ENCODE measurements at regions not wholly inside any gene's neighbourhood (a gene's known extent, or its start where the extent isn't known, plus 50 kb on each side); places are given as distances from the start of the nearest gene placed in this dataset.
"Not testable (repeated sequence)": the region's sequence is repeated elsewhere in the genome, so short reads cannot be mapped to it uniquely, and the experiment has no call there.

DNA sequence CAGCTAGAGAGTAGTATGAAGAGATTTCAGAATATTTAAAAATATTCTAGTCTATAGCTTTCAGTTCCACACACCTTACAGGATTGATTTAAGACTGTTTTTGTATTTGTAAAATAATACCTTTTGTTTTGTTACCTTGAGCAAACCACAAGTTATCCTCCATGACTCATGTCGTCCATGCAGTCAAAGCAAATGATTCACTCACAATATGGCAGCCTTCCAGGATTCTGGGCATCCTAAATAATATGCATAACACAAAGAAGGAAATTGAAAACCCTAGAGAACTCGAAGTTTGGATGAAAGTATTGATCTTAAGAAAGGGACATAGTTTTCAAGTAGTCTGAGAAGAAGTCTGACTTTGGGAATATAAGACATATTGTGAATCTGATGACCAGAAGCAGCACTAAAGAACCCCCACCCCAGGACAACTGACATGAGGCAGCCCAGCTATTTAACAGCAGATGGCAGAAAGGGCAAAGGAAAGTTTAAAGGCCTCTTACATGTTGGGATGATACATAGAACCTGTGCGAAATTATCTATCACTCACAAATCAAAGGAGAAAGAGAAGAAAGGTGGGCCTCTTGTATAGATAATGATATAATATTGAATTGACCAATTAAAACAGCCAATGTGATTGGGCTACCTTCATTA lies 857.9 kb downstream of the BRINP3 start:
- no peak for DNase-seq

DNA sequence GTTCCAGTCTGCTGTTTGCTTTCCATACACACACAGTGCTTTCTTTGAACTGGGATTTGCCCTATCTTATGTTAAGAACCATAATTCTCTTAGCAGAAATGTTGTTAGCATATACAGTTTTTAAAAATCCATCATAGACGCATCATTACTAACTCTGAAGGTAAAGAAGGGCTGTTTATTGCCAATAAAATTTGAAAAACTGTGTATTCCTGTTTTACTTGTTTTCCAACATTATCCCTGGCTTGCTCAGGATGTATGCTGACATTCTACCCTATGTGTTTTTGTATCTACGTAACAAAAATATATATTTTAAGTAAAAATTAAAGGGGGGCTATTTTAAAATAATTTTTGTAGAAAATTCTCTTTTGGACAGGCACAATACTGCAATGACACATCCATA lies 857.2 kb downstream of the BRINP3 start:
- DNase-seq = no peak

DNA sequence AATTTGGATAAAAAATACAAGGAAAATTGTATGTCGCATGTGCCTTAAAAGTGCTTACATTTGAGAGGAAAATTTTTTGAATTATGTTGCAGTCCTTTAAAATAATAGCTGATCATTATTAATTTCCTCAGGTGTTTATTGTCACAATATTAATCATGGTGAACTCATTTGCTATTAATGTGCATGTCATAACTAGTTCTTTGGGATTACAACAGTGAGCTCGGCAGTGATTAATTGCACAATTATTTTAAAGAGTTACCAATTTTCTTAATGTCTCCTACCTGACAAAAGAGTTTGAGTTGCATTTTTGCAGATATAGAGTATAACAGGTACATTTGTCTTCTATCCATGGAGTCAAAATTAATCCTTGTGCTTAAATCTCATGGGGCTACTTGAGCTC lies 854.3 kb downstream of the BRINP3 start:
- no peak for DNase-seq

DNA sequence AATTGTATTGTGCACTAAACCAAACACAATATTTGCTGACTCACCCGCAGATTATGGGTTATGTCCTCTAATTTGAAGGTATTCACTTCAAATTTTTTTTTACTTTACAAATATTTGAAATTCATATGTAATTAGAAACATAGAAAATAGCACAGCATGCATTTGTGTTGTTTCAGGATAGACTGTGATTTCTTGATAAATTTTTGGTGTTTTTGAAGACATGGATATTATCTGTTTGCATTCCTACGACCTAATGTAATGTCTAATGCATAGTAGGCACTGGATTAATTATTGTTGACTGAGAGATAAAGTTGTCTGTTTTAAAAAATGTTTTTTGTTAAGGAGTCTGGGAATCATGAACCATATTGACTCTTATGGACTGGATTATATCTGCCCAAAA lies 850.2 kb downstream of the BRINP3 start:
- DNase-seq = no peak

DNA sequence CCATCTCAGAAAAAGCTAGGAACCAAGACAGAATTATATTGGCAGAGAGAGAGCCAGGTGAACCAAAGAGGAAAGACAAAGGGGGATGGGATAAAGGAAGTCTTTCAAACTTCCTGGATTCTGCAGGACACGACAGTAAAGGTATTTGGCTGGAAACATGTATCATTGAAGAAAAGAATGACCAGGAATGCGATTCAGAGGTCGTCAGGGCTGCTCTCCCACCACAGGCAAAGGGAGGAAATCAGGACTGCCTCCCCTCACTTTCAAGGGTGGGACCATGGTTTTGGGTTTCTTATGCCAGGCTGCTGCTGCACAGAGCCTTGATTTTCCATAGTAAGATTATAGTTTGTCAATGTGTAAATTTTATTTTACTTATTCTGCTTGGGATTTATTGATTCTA lies 848.8 kb downstream of the BRINP3 start:
- no peak for DNase-seq

DNA sequence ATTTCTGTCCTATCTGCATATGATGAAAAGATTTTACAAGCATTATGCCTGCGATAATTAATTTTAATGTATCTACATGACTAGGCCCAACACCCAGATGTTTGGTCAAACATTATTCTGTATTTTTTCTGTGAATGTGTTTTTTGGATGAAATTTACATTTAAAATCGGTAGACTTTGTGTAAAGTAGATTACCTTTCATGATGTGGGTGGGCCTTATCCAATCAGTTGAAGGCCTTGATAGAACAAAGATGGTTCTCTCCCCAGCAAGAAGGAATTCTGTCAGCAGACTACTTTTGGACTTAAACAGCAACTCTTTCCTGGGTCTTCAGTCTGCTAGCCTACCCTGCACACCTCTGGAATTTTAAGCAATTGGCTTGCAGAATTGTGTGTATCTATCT lies 844.0 kb downstream of the BRINP3 start:
- DNase-seq = no peak

DNA sequence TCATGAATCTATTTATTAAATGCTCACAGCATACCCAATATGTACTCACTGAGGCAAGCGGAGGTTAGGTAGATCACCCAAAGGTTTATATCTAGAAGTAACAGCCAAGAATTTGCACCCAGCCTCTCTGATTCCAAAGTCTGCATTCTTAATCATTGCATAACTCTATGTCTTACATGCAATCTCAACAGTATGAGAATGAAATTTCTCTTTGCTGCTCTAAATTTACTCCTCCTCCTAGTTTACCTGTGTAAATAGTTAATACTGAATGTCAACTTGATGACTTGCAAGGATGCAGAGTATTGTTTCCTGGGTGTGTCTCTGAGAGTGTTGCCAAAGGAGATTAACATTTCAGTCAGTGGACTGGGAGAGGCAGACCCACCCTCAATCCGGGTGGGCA lies 840.6 kb downstream of the BRINP3 start:
- no peak for DNase-seq

DNA sequence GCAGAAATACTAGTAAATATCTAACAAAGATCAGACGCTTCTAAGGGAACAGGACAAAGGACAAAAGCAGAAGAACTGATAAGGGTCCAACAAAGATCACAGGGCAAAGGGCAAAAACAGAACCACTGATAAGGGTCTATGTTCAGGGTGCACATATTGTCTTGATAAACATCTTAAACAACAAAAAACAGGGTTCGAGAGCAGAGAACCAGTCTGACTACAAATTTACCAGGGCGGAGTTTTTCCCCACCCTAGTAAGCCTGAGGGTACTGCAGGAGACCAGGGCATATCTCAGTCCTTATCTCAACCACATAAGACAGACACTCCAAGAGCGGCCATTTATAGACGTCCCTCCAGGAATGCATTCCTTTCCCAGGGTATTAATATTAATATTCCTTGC lies 833.5 kb downstream of the BRINP3 start:
- DNase-seq = not testable (repeated sequence)

DNA sequence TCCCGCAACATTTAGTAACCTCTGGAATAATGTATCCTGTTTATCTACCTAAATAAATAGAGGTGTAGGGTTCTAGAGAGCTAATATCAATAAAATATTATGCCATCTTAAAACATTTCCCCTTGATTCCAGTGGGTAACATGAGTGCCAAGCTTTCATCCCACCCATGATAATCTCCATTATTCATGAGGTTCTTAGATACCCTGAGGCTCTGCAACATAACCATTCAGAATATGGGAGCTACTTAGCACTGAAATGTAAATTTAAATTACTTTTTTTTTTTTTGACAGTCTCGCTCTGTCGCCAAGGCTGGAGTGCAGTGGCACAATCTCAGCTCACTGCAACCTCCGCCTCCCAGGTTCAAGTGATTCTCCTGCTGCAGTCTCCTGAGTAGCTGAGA lies 832.7 kb downstream of the BRINP3 start:
- DNase-seq = no peak

DNA sequence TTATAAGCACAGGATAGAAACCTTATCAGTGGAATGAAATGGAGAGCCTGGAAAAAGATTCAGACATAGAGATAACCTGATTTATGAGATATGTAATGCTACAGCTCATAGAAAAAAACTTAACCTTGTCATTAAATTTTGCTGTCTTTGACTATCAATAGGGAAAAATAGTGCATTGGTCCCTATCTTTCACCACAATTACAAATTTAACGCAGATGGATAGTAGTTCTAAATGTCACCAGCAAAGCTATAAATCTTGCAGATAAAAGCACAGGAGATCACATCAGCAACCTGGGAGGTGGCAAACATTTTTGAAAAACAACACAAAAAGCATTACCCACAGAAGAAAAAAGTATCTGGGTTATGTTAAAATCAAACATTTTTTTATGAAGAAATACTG lies 831.6 kb downstream of the BRINP3 start:
- DNase-seq = no peak

DNA sequence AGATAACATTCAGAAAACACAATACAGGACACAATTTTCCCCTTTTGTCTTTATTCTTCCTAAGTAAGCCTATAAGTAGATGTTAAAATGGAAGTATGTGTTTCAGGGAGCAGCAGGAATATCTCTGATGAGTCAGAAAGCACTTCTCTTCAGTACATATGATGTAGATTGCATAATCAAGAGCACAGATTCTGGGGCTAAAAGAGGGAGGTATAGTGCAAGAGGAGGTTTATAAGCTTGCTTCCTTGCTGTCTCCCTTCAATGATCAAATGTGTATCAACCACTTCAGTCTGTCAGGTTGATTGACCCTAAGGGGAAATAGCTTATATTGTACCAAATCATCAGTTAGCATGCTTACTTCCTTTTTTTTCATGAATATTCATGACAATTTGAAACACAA lies 822.8 kb downstream of the BRINP3 start:
- no peak for DNase-seq

DNA sequence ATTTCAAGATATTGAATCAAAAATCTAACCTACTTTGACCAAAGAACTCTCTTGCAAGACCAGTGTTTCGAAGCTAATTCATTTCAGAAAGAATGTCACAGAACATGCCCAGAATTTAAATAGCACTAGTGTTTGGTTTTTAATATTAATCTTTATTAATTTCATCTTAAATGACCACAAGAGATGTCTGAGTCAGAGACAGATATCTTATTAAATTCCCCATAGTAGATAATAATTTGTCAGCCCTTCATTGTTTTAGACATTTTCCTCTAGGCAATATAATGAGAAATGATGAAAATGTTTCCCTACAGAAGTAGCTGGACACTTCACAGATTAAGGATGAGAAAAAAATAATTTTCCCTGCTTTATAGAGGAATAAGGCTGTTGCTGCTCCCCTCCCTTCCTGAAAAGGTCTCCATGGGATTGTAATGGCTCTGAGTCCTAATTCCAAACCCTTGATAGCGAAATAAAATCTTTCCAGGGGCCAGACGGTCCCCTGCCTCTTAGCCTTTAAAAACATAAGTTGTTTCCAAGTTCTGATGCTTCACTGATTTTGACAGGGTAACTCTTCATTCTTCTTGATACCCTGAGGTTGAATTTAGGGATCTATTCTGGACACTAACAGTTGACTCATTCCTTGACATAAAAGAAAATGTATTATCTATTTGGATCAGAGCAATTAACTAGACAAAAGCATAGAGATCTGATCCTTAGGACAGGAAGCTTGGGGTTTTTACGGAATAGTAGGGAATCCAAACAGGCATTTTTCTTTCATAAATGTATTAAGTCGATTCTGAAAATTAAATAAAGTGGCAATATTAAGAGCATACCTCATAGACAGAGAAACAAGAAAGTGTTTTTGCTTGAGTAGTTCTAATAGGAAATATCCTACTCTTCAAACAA lies 820.8 kb downstream of the BRINP3 start:
- no peak for DNase-seq

DNA sequence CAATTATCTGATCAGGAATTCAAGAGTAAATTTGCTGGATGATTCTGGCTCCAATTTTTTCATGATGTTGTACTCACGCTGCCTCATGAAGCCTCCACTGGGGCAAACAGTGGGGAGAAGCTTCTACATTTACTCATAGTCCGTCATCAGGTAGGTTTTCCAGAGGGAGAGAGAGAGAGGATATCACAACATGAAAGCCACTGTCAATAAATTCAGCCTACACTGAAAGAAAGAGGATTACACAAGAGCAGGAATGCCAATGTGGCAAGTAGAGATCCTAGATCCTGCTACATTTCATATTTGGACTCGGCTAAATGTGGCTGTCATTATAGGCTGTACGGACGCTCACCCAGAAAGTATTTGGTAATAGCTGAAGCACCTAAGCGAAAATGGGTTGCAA lies 819.9 kb downstream of the BRINP3 start:
- DNase-seq = no peak

DNA sequence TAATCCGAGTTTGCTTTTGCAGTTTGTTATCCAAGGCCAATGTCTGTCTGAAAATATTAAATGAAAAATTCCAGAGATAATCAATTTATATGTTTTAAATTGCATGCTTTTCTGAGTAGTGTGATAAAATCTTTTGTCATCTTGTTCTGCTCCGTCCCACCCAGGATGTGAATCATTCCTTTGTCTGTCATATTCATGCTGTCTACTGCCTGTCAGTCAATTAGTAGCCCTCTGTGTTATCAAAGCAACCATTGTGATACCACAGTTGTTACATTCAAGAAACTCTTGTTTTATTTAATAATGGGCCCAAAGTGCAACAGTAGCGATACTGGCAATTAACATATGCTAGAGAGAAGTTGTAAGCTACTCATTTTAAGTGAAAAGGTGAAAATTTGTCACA lies 819.3 kb downstream of the BRINP3 start:
- DNase-seq = no peak

DNA sequence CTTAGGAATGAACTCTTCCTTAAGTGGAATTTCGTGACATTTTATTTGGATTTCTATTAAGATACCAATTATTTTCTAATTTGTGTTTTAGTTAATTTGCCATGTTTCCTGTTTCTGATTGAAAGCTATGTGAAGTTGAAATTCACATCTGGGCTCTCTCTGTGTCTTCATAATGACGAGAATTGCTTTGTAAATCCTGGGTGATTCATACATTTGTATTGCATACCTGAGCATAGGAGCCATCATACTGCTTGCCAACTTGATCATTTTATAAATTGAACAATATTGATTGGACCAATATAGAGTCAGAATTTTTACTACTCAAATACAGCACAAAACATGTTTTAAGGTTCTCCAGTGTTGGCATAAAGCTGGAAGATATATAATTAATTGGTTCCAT lies 817.9 kb downstream of the BRINP3 start:
- DNase-seq = no peak

DNA sequence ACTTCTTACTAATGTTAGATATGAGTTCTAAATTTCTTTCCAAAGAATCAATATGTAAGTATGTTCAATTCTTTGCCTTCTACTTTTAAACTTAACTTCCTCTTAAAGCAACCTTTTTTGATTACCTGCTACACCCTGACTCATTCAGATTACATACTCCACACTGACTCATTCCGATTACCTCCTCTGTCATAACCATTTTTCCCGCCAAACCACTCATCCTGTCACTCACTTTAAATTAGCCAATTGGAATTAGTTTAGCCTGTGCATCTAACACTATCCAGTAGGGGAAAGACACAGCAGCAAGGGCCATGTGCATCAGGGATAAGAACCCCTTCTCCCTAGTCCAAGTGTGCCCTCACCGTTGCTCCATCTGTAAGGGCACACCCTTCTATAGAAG lies 815.5 kb downstream of the BRINP3 start:
- no peak for DNase-seq

DNA sequence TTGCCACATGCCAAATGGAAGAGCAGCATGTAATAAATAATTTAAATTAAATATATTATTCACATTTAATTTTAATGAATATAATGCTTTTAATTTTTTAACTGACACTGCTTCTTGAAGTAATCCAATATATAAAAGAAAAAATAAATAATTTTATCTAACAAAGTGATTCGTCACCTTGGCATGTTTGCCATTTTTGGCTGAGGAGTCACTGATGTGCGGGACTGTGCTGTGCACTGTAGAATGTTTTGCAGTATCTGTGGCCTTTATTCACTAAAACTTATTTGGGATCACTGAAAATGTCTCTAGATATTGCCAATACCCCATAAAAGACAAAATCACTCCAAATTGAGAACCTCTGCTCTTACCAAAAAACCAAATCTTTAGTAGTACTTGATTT lies 807.8 kb downstream of the BRINP3 start:
- DNase-seq = no peak

DNA sequence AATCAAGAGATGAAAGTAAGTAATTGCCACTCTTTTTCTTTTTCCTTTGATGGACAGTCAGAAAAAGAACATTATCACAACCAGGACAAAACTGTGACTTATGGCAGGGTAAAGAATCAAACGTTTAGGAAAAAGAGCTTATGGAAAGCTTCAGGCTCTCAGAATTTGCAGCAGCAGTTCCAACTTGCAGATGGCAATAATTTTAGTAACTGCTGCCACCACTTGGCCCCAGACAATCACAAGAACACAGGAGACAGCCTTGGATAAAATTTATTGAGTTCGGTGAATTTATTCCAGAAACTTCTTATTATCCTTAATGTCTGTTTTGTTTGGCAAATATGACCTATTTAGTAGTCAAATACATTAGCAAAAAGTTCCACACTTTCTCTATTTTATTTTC lies 804.4 kb downstream of the BRINP3 start:
- DNase-seq = no peak

DNA sequence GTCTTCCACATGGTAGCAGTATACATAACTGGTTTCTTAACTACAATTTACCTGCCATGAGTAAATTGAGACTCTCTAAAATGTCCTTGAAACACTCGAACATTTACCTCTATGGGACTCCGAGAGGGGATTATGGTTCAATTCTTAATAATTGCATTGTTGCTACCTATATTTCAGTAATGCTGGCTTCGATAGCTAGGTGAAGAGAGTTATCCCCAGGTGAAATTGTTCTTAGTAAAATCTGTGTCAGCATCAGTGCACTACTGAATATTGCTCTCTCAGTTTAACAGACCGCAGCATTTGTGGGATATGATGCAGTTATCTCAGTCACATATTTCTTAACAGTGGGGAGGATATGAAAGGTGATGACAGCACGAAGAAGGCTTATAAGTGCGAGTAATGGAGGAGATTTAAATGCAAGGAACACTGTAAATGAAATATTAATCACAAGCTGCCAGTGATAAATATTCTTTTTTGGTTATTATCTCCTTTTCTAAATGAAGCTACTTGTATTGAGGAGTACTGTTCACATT lies 801.9 kb downstream of the BRINP3 start:
- DNase-seq = no peak

DNA sequence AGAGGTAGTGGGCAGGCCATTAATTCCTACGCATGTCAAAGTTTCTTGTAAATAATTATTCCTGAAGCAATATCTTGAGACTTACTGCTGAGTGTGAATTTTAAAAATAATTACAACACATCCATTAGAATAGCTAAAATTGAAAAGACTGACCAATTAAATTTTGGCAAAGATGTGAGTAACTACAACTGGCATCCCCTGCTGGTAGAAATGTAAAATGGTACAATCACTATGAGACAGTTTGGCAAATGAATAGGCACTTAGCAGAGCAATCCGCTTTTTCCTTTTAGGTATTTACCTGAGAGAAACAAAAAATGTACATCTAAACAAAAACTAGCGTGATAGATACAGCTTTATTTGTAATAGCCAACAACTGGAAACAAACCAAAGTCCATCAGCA lies 798.9 kb downstream of the BRINP3 start:
- DNase-seq = no peak

DNA sequence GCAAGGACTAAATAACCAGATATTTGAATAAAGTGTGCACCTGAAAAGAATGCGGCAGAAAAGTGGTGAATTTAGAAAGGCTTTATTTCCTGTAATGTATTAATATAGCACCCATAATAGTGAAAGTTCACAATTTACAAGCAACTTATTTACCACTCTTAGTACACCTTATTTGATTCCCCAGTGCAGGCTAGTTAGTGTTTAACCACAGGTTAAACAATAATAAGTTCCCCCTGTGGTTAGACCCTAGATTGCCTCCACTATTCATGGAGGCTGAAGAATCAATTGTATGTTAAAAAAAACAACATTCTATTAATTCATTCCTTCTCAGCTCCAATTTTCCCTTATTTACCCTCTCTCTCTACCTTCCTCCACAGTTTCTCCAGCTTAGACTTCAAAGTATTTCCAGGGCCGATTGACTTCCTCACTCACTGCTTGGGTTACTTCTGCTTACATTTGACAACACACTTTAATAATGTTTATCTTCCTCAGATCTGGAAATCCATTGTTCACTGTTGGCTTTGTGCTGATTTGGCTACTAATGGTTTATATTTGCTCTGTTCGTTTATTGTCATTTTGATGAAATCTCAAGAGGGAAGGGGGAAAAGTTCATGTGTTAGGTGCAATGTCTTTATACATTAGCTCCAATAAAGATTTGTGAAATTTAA lies 796.3 kb downstream of the BRINP3 start:
- no peak for DNase-seq

DNA sequence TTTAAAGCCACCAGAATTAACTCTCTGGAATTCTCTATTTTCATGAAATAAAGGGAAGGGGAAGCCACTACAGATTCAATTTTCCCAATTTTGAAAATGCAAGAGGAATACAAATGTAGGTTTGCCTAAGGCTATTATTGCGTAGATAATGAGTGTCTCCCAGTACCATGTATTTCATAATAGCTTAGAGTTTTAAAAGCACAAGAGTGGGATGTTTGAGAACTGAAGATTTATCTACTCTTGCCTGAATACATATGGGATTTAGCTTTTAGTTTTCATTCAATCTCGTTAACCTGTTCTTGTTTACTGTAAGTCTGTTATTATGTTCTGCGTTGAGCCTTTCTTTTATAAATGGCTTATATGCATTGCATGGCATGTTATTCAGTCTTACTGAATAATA lies 795.1 kb downstream of the BRINP3 start:
- DNase-seq = no peak

DNA sequence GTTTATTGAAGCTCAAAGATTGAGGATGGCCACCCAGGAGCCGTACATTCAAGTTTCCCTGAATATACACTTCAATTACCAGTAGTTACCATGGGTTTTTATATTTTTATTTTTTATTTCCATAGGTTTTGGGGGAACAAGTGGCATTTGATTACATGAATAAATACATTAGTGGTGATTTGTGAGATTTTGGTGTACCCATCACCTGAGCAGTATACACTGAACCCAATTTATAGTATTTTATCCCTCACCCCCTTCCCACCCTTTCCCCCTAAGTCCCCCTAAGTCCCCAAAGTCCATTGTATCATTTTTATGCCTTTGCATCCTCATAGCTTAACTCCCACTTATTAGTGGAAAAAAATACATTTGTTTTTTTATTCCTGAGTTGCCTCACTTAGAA lies 791.4 kb downstream of the BRINP3 start:
- no peak for DNase-seq

DNA sequence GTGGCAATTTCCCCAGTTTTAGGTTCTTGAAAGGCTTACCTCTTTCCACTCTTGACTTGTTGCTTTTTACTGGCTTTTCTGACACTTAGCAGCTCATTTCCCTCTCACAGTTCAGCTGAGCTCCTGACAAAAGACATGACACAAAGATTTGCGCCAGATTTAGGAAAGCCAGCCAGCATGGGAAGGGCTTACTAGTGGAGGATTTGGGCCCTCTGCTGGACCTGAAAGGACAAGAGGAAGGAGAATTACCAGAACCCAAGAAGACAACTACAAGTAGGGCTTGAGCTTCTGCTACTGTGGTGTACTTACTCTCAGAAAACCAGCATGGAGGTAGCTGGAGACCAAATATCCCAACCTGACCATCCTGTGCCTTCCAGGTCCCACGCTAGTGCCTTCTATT lies 784.5 kb downstream of the BRINP3 start:
- no peak for DNase-seq

Data from suppressor macrophage (primary cell).